ENCODE measurements at regions not wholly inside any gene's neighbourhood (a gene's known extent, or its start where the extent isn't known, plus 50 kb on each side); places are given as distances from the start of the nearest gene placed in this dataset.

- no peak for TF ChIP-seq POLR2A (IDR thresholded peaks at IDR 0.05; ENCODE audit: low read depth, low read length)
- no peak for TF ChIP-seq POLR2AphosphoS5 (IDR thresholded peaks at IDR 0.05; ENCODE audit: low read depth, low read length)
Measured at GRCh38 chr10:44854693-44855350, 56.3 kb upstream of the TMEM72 start.

Data from GM12891 (cell line).